ENCODE measurements at regions not wholly inside any gene's neighbourhood (a gene's known extent, or its start where the extent isn't known, plus 50 kb on each side); places are given as distances from the start of the nearest gene placed in this dataset.

DNA sequence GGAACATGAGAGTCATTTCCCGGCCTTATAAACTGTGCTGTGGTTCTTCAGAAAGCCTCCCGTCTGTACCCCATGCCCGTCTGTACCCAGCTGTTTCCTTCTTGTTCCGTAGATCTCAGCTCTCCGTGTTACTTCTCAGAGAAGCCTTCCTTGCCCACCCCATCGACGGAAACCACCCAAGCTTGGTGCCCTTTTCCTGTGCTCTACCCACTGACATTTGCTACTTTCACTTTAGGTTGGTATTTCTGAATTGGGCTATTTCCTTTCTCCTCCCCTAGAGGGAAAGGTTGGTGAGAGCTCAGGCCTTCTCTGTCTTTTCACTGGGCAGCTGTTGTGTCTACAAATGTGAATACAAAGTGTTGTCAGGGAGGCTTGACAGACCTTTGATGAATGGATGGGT lies 764.5 kb upstream of the ADAMTS16 start:
- no peak for DNase-seq (ENCODE audit: low spot score)

- DNase-seq (ENCODE audit: low spot score): no peak
These were observed 757.0 kb upstream of the ADAMTS16 start for GRCh38 chr5:4383102-4383501.

DNA sequence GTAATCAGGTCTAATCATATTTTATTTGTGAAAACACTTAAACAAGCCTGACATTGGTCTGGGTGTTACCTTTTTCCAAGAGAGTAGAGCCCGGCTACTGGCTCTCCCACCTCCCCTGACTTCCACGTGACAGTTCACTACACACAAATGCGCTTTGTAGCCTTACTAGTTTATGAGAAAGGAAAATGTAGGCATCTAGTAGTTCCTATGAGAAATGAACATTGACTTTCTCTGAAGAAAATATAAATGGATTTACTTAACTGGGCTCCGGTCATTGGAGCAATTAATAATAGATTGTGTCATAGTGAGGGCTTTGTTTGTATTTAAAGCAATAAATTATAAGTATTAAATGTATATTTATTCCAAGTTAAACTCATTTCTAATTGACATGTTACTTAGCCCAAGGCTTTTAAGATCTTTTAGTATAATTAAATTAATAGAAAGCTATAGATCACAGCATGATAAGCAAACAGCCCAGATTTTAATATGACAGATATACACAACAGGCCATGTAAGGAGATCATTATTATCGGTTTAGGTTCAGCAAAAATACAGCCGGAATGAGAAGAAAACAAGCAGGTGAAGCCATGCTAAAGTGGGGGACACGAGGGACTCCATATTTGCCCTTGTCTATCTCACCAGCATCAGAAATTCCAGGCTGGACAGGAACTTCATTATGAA lies 756.5 kb upstream of the ADAMTS16 start:
- no peak for DNase-seq (ENCODE audit: low spot score)

DNA sequence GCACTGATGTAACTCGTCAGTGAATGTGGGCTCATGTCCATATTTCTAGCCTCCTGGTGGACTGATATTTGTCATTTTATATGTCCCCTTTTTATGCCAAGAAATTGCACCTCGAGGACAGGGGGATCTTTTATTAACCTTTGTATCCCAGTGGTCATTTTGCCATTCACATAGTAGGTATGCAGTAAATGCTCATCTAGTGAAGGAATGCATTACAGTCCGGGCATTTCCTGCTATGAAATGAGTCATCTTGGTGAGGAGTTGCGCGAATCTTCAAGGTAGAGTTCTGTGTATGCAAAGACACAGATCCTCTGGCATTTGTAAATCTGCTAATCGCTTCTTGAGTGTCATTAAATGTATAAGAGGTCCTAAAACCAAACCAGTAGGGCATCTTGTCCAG lies 755.5 kb upstream of the ADAMTS16 start:
- DNase-seq (ENCODE audit: low spot score): no peak

- DNase-seq (ENCODE audit: low spot score): no peak
These were observed 754.0 kb upstream of the ADAMTS16 start for GRCh38 chr5:4386152-4386551.

DNA sequence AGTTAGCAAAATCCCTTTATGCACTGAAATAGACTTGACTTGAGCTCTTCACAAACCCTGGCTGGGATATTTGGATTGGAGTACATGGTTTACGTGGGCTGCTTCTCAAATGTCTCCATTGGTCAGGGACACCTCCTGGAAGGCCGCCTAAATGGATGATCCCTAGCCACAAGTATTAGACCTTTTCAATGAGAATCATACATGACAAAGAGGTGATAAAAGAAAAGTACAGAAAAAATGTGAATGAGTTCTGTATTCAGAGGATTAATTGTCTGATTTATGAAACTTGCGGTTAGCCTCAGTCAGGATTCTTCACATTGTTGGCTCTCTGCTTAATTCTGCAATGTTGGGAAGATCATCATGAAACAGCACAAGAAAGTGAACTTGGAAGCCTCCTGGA lies 752.8 kb upstream of the ADAMTS16 start:
- DNase-seq (ENCODE audit: low spot score): no peak

DNA sequence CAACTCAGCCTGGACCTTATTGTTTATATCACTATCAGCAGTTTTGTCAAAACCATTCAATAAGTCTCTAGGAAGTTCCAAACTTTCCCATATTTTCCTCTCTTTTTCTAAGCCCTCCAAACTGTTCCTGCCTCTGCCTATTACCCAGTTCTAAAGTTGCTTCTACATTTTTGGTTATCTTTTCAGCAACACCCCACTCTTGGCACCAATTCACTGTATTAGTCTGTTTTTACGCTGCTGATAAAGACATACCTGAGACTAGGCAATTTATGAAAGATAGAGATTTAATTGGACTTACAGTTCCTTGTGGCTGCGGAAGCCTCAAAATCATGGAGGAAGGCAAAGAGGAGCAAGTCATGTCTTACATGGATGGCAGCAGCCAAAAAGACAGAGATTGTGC lies 744.4 kb upstream of the ADAMTS16 start:
- DNase-seq (ENCODE audit: low spot score): no peak

DNA sequence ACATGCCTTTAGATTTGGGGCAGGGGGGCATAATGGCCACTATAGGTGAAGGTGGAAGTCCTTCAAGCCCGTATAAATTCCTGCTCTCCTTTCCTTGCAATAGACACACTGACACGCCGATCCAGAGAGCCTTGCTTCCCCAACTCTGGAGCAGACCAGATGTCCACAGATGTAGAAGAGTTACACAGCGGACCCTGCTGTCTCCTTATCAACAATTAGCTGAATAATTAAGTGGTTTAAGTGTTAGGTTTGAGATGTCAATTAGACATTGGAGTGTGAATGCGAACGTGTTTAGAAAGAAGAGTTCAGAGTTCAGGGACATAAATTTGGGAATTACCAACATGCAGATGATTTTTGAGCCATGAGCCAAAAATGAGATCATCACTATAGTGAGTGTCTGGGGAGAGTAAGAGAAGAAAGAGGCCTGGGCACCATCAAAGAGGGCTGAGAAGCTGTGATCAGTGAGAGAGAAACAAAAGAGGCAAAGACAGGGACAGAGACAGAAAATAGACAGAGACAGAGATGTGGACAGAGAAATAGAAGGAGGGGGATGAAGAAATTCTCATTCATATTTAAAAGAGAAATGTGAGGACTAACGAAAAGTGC lies 734.4 kb upstream of the ADAMTS16 start:
- DNase-seq (ENCODE audit: low spot score): no peak

GRCh38 chr5:4410151-4410550 lies 730.0 kb upstream of the ADAMTS16 start:
- no peak for DNase-seq (ENCODE audit: low spot score)

DNA sequence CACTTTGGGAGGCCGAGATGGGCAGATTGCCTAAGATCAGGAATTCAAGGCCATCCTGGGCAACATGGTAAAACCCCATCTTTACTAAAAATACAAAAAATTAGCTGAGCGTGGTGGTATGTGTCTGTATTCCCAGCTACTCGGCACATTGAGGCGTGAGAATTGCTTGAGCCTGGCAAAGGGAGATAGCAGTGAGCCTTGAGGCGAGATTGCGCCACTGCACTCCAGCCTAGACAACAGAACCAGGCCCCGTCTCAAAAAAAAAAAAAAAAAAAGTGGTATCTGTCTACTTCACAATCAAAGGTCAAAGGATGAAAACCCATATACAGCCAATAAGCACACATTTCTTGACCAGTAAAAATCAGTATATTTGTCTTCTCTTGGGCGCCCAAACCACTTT lies 728.5 kb upstream of the ADAMTS16 start:
- no peak for DNase-seq (ENCODE audit: low spot score)

DNA sequence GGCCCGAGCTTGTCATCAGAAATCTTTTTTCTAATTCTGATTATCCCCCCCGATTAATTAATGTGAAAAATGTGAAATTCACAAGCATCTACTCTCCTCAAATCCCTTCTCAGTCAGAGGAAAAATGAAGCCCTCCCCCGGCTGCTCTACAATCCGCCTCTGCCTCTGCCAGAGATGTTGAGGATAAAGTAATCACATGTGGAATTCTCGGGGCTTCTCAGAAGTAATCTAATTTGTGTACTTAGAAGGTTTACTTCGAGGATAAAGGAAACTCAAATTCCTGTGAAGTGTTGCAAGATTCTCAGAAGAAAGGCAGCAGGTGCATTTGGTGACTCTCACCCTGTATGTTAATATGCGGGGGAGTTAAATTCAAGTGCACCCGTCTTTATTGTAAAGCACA lies 726.1 kb upstream of the ADAMTS16 start:
- DNase-seq (ENCODE audit: low spot score): peak; percentile 18

DNA sequence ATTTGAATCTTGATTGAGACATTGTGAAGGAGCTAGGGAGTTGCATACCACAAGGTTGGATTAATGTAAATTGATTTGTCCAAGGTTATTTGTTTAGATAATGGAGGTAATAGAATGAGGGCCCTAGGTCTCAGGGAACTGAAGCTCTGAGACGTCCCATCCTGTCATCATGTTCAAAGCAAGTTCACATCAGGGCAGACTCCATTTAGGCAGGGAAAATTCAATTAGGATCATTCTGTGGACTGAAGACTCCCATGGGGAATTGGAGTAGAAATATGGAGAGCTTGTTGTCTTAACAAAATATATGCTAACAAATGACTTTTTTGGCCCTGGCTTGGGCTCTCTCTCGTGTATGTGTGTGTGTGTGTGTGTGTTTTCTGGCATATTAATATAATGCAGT lies 722.0 kb upstream of the ADAMTS16 start:
- DNase-seq (ENCODE audit: low spot score): peak; percentile 74

DNA sequence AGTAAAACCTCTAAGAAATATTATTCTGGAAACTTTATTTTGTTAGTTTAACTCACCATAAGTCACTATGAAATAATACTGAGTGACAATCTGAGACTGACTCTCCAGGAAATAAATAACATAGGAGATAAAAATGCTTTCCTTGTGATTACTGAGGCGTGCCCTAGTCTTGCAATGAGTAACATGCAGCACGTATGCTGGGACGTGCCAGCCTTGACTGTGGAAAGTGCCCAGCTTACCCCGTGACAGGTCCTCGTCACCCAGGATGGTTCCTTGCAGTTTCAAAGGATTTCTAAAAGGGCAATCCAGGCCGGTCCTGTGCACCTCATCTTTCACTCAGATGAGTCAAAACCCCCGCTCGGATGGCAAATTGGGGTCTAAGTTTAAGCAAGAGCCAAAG lies 720.8 kb upstream of the ADAMTS16 start:
- DNase-seq (ENCODE audit: low spot score): no peak

DNA sequence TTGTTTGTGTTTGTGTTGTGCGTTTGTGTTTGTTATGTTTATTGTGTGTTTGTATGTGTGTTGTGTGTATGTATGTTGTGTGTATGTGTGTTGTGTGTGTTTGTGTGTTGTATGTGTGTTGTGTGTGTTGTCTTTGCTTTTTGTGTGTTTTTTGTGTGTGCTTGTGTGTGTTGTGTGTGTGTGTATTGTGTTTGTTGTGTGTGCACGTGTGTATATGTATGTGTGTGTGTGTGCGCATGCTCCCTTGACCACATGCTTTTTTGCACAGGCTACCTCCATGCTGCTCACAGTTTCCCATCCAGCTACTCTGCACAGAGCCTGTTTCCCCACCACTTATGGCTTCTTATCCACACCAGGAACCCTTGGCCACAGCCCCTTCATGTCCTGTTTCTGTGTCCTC lies 720.0 kb upstream of the ADAMTS16 start:
- DNase-seq (ENCODE audit: low spot score): no peak

DNA sequence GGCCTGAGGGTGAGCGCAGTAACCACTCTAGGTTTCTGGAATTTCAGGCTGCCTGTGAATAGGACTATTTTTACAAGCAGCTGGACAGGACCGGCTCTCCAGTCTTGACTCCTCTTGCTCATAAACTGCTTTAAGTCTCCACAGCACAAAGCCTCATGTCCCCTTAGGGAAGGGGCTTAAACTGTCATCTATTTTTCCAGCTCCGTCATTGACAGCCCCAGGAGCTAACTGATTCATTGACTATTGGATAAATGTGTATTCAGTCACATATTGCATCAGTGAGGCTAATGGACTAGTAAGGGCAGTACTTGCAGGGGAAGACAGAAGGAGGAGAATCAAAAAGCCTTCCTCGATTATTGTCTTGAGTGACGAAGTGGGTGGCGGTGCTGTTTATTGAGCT lies 719.4 kb upstream of the ADAMTS16 start:
- DNase-seq (ENCODE audit: low spot score): no peak

GRCh38 chr5:4422247-4422646 lies 717.9 kb upstream of the ADAMTS16 start:
- no peak for DNase-seq (ENCODE audit: low spot score)

DNA sequence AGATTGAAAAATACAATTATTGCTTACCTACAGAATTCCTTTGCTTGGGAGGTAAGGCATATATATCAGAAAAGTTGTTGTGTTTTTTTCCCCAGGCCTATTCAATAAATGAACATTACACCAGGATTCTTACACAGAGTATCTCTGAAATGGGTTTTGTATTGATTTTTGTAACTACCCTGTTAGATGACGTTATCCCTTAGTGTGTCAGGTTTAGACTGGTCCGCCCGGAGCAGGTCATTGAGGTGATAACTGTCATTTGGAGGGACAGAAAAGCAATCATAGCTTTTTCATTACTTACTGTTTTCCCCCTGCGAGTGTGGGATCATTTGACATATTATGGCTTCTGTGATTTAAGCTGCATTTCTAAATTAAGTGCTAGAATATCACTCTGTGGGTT lies 715.2 kb upstream of the ADAMTS16 start:
- no peak for DNase-seq (ENCODE audit: low spot score)

GRCh38 chr5:4440536-4440935 lies 699.6 kb upstream of the ADAMTS16 start:
- no peak for DNase-seq (ENCODE audit: low spot score)

GRCh38 chr5:4442221-4442620 lies 697.9 kb upstream of the ADAMTS16 start:
- no peak for DNase-seq (ENCODE audit: low spot score)

DNA sequence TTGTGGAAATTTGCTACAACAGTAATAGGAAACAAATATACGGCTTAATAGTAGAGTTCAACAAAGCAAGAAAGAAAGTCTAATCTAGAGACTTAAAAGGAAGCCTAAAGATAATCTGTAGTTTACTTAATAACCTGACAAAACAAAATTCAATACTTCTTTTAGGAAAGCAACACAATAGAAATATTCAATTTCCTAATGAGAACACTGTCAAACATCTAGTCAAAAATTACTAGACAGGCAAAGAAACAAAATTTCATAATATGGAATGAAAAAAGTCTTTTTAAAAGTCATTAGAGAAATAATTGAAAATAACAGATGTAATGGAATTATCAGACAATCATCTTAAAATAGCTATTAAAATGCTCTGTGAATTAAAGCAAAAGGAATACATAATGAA lies 692.5 kb upstream of the ADAMTS16 start:
- no peak for DNase-seq (ENCODE audit: low spot score)

DNA sequence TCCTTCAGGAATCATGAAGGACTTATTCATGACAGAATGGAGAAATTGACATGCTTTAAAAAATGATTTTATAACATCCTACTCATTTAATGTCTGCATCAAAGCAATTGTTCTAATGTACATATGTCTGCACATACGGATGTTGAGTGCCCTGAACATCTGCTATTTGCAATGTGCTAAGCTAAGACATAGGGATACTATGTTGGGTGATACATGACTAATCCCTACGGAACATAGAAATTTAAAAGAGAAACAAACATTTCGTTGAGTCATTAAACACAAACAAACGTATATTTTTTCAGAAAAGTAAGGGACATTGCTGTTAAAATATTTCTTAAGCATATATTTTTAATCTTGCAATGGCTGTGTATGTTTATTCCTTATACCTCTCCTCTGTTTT lies 686.5 kb upstream of the ADAMTS16 start:
- DNase-seq (ENCODE audit: low spot score): no peak

DNA sequence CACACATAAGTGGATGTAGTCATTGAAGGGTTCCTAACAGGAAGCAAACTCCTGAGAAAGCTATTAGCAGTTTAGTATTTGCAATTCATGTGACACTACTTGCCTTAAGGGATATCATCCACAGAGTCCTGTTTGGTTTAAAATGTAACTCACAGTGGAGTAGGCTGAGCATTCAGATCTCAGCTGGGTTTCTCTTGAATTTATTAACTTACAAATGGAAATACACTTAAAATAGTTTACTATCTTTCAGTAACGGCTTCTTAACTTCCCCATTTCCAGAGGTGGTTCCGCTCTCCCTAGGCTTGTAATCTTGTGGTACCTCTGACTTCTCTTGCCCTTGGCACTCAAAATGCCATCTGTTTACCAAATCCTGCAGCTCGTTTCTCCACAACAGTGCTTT lies 660.7 kb upstream of the ADAMTS16 start:
- DNase-seq (ENCODE audit: low spot score): no peak

DNA sequence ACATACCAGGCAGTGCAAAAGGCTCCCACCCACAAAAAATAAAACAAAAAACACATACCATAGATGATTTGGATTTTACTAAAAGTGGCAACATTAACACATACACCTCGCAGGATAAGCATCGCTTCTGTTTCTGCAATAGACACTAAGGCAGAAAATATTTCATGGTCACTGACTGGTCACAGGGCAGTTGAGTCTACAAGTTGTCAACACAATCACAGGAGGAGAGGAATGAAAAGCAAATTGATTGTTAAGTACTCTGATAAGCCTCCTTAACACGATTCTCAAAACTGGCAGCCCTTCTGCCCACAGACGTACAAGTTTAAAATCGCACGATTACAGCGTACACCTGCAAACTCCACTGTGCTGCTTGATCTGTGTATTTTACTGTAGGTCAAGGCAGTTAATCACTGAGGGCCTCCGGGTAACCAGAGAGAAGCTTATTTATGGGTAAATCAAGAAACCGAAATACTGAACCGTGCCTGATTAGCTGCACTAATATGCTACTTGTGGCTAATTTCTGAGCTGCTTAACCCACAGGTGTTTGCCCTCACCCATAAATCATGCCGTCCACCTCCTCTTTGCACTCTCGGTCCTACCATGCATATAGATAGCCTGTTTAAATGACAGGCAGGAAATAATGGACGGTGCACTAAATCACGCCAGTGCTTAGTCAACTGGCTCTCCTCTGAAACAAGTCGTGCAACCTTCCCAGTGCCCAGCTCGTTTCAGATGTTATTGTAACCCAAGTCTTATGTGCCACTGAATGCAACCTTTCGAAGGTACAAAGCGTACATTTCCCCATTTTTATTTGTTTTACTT lies 659.4 kb upstream of the ADAMTS16 start:
- no peak for DNase-seq (ENCODE audit: low spot score)
